ENCODE measurements at regions not wholly inside any gene's neighbourhood (a gene's known extent, or its start where the extent isn't known, plus 50 kb on each side); places are given as distances from the start of the nearest gene placed in this dataset.
"Not testable (repeated sequence)": the region's sequence is repeated elsewhere in the genome, so short reads cannot be mapped to it uniquely, and the experiment has no call there.

DNA sequence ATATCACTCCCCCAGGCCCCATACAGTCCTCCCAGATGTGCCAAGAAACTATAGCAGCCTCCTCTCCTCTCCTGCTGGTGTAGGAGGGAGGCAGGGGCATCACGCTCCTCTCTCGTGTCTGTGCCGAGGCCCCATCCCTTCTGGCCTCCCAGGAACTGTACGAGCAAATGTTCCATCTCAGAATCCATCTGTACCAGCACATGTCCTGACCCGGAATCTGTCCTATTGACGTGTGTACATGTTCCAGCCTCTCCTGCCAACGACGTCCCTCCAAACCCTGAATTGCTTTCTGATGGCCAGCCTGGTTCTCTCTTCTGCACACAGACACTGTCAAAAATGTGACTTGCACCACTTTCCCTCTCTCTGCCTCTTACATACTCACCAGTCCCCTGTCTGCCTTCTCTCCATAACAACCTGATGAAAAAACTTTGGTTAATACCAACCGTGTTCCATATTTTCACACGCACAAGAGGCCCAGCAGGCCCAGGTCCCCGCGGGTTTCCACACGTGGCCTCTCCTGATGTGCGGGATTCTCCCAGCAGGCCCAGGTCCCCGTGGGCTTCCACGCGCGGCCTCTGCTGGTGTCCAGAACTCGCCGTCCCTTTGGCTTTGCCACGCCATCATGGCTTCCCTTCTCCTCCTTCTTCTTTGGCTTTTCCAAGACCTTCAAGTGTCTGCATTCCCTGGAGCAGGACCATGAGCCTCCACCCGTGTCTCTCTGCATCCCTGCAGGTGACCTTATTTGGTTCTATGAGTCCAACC is 125.2 kb upstream of the THBS2 start:
- no peak for DNase-seq (ENCODE audit: low read depth)

DNA sequence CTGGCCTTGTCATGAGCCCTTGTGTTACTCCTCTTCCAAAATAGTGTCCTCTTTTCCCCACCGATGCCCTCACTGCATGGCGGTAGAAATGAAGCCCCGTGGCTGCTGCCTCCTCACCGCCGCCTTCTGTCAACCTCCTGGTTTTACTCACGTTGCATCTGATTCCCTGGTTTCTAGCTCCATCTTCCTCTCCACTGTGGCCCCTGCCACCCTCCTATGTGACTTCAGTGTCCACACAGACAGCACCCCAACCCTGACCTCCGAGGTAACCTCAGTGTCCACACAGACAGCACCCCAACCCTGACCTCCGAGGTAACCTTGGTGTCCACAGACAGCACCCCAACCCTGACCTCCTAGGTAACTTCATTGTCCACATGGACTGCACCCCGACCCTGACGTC is 122.8 kb upstream of the THBS2 start:
- DNase-seq (ENCODE audit: low read depth): no peak

- DNase-seq (ENCODE audit: low read depth): no peak
These were observed 118.9 kb upstream of the THBS2 start for GRCh38 chr6:169372589-169372988.

DNA sequence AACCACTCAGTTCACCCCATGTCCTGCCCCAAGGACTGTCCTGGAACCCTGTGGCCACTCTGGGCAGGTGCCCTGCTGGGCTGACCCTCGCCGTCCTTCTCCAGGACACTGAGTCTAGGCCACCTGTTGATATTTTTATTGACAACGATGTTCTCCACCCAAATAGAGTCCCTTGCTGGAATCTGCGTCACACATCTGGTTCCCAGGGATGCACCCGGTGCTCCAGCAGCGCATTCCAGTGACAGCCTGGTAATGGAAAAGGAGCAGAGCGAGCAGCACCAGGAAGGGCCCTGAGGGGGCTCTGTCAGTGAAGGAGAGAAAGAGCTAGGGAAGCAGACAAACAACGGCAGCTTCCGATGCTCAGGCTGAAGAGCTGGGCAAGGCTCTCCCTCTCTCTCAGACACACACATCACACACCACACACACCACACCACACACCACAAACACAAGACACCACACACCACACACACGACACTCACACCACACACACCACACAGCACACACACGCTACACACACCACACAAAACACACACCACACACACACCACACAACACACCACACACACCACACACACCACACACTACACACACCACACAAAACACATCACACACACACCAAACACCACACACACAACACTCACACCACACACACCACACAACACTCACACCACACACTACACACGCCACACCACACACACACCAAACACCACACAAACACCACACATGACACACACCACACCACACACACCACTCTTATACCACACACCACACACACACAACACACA is 117.9 kb upstream of the THBS2 start:
- no peak for DNase-seq (ENCODE audit: low read depth)

- DNase-seq (ENCODE audit: low read depth): no peak
These were observed 117.2 kb upstream of the THBS2 start for GRCh38 chr6:169370666-169371343.

- no peak for DNase-seq (ENCODE audit: low read depth)
These were observed 116.4 kb upstream of the THBS2 start for GRCh38 chr6:169370054-169370453.

DNA sequence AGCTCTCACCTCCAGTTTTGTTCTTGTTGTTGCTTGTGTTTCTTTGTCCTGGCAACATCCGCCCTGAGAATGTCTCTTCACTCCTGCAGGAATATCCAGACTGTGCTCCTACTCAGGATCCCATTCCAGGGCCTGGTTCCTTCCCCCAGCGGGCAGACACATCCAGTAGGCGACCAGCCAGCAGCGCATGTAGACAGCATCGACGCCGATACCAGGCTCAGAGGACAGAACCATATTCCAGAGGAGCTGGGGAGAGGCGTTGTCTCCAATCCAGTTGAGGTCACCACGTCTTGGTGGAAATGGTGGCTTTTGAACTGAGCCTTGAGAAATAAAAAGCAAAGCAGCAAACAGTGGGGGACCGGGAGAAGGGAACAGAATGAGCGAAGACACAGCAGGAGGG is 114.6 kb upstream of the THBS2 start:
- no peak for DNase-seq (ENCODE audit: low read depth)

- no peak for DNase-seq (ENCODE audit: low read depth)
These were observed 113.9 kb upstream of the THBS2 start for GRCh38 chr6:169367507-169367906.

DNA sequence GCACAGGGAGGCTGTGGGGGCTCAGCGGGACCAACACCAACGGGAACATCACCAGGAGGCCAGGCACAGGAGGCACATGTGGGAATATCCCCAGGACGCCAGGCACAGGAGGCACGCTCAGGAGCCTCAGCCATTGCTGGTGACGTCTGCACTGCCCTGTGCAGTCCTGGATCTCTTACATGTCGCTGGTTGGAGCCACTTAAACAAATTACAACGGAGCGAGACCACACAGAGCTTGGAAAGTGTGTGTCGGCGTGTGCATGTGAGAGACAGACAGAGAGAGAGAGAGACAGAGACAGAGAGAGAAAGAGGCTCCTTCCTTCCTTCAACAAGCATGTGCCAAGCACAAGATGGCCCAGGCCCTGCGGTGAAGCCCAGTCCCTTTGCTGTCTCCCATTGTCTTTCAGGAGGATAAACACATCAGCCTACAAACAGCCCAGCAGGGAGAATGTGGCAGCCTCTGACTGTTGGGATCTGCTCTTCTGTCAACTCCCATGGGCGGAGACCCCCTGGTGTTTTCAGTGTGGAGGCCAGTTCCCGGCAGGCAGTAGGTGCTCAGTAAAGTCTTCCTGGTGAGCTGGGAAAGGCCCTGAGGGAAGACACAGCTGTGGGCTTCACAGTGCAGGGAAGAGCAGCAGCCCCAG is 112.7 kb upstream of the THBS2 start:
- no peak for DNase-seq (ENCODE audit: low read depth)

GRCh38 chr6:169365567-169366257 is 112.1 kb upstream of the THBS2 start:
- no peak for DNase-seq (ENCODE audit: low read depth)

GRCh38 chr6:169363590-169363989 is 109.9 kb upstream of the THBS2 start:
- no peak for DNase-seq (ENCODE audit: low read depth)

DNA sequence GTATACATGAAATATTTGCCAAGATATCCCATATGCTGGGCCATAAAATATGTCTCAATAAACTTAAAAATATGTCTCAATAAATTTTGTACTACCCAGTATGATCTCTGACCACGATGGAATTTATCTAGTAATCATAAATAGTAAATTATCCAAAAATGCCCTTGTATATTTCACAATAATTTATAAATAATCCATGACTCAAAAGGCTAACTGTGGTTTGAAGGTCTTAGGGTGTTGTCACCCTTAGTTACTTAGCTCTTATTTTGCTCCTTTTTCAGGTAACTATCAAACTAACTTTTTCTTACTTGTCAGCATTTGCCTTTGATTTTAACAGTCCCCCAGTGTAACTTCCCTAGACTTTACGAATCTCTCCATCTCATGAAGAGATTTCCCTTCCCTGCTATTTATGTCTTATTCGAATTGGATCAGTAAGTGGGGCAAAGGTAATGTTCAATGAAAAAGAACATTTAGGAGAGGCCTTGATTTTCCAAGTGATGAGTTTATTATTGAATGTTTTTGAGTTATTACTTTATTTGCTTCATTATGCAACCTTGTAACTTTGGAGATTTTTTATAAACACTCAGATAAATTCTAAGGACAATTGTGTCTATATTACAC is 109.0 kb upstream of the THBS2 start:
- no peak for DNase-seq (ENCODE audit: low read depth)

DNA sequence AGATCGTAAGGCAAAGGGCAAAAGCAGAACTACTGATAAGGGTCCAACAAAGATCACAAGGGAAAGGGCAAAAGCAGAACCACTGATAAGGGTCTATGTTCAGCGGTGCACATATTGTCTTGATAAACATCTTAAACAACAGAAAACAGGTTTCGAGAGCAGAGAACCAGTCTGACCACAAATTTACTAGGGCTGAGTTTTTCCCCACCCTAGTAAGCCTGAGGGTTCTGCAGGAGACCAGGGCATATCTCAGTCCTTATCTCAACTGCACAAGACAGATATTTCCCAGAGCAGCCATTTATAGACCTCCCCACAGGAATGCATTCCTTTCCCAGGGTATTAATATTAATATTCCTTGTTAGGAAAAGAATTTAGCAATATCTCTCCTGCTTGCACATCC is 101.4 kb upstream of the THBS2 start:
- DNase-seq (ENCODE audit: low read depth): not testable (repeated sequence)

GRCh38 chr6:169345146-169345545 is 91.5 kb upstream of the THBS2 start:
- DNase-seq (ENCODE audit: low read depth): peak; percentile 46

DNA sequence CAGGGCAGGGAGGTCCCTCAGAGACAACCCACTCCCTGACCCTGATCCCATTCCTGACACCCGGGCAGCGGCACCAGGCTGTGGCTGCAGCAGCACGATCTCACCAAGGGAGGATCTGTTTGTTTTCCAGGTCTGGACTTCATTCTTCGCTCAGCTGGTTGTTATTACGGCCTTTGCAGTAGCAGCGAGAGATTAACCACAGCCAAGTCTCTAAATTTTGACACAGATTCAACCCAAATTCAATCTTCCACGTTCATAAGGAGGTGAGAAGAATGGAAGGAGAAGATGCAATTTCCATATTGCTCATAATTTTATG is 91.1 kb upstream of the THBS2 start:
- no peak for DNase-seq (ENCODE audit: low read depth)

GRCh38 chr6:169343886-169344749 is 90.5 kb upstream of the THBS2 start:
- DNase-seq (ENCODE audit: low read depth): no peak

GRCh38 chr6:169342710-169343109 is 89.1 kb upstream of the THBS2 start:
- no peak for DNase-seq (ENCODE audit: low read depth)

DNA sequence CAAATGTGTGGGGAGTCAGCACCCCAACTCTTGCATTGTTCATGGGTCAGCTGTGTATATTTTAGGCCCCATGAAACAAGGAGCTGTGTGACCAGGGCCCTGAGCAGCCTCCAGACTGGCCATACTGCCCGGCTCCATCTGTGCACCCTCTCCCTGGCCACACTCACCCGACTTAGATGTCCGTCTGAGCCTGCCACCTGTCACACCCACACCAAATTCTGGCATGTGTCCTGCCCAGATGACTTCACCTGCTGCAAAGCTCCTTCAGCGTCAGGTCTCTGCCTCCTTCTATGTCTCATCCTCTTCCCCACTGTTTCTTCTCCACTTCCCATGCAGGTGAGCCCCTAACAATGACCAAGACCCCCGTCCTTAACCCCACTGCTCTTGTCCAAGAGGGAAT is 88.1 kb upstream of the THBS2 start:
- no peak for DNase-seq (ENCODE audit: low read depth)

- no peak for DNase-seq (ENCODE audit: low read depth)
These were observed 87.4 kb upstream of the THBS2 start for GRCh38 chr6:169341065-169341464.

- DNase-seq (ENCODE audit: low read depth): no peak
These were observed 86.7 kb upstream of the THBS2 start for GRCh38 chr6:169340395-169340794.
